Ectodermal cell (in vitro differentiated cells): ENCODE measurements at regions not wholly inside any gene's neighbourhood (a gene's known extent, or its start where the extent isn't known, plus 50 kb on each side); places are given as distances from the start of the nearest gene placed in this dataset.

Experiments
- H3K27ac ChIP-seq: 2 replicates; pipeline ENCODE4 v1.7.0; 2013; ENCODE audit warnings: mild to moderate bottlenecking, low read depth, low read length; ENCODE audit not compliant: insufficient read depth, poor library complexity, severe bottlenecking
- H3K27me3 ChIP-seq: 2 replicates; pipeline ENCODE4 v1.7.0; 2013; ENCODE audit warnings: mild to moderate bottlenecking, low read length; ENCODE audit not compliant: insufficient read depth, control insufficient read depth, poor library complexity, severe bottlenecking
- H3K36me3 ChIP-seq: one replicate; pipeline ENCODE4 v1.7.0; 2013; ENCODE audit warnings: low read length; ENCODE audit not compliant: control insufficient read depth, insufficient read depth
- H3K4me1 ChIP-seq: one replicate; pipeline ENCODE4 v1.7.0; 2013; ENCODE audit warnings: low read length; ENCODE audit not compliant: control insufficient read depth, insufficient read depth
- H3K4me3 ChIP-seq: 2 replicates; pipeline ENCODE4 v1.7.0; 2013; ENCODE audit warnings: low read depth, low read length, control low read depth; ENCODE audit not compliant: insufficient read depth
- H3K9me3 ChIP-seq: 2 replicates; pipeline ENCODE4 v1.7.0; 2013; ENCODE audit warnings: mild to moderate bottlenecking, low read length, moderate library complexity; ENCODE audit not compliant: control insufficient read depth
- WGBS, 2 experiments: methylation state at CpG; one replicate each; pipeline ENCODE4 v1.1.7; 2013; ENCODE audit warnings: missing lambda C conversion rate in 2 of 2; 5-methylcytosine and 5-hydroxymethylcytosine counted together

- no peak overlapping the region for H3K4me3 ChIP-seq
- no peak overlapping the region for H3K27ac ChIP-seq
- H3K9me3 ChIP-seq, result no peaks in the 10 kb centered on the region
- H3K4me1 ChIP-seq, result peaks cover 9% of the 10 kb centered on the region
- no peaks in the 10 kb centered on the region for H3K36me3 ChIP-seq
- peaks cover 5% of the 10 kb centered on the region for H3K27me3 ChIP-seq
- WGBS, 2 experiments, result 93 to 95% methylated on average over 4 of the region's 4 CpGs
These were observed 126.4 kb upstream of the DLX2 start for GRCh38 chr2:172229125-172229524.

- no peaks in the 10 kb centered on the region for H3K9me3 ChIP-seq
- H3K27me3 ChIP-seq, result peaks cover 18% of the 10 kb centered on the region
- WGBS, 2 experiments, result 65 to 71% methylated on average over 5 of the region's 5 CpGs
- H3K27ac ChIP-seq, result no peak overlapping the region
- H3K4me1 ChIP-seq, result peaks cover 13% of the 10 kb centered on the region
- H3K36me3 ChIP-seq, result no peaks in the 10 kb centered on the region
- no peak overlapping the region for H3K4me3 ChIP-seq
These were observed 127.7 kb upstream of the DLX2 start for GRCh38 chr2:172230332-172230888.

DNA sequence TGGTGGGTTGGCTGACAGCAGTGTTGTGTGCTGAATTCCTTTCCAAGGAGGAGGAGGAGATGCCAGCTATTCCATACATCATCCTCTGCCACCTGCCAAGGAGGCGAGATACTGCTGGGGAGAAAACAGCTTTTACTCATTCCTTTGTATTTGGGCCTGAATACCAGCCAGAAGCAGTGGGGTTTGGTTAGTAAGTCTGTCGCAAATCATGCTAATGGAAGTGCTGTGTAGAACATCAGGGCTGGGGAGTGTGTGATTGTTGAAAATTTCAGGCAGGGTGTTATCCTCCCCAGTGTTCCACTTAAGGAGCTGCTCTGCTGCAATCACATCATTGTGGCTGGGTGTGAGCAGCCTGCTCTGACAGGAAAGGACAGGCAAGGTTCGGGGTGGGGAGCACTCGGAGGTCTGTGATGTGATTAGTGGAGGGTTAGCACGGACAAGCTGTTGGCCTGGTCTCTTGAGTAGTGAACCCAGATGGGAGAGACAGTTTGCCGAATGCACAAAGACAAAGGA lies 128.2 kb upstream of the DLX2 start:
- H3K27ac ChIP-seq, result no peak overlapping the region
- no peaks in the 10 kb centered on the region for H3K9me3 ChIP-seq
- H3K4me1 ChIP-seq, result peaks cover 17% of the 10 kb centered on the region
- H3K27me3 ChIP-seq, result peaks cover 23% of the 10 kb centered on the region
- 86 to 90% methylated on average over 6 of the region's 6 CpGs for WGBS, 2 experiments
- H3K4me3 ChIP-seq, result no peak overlapping the region
- H3K36me3 ChIP-seq, result no peaks in the 10 kb centered on the region

DNA sequence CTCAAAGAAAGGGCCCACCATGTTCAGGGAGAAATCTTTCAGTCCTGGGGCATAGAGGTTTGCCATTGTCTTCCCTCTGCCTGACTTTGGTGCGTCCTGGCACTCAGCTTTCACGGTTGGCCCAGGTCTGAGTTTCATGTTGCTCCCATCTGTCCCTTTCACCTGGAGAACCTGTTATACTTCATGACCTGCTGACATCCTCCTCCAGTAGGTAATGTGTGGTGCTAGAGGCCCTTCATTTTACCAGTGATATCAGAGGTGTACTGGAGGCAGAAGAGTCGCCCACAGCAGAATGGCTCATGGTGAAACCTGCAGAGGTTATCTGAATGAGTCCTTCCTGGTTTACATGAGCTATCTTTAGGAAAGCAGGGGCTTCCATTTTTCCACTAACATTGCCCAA lies 128.8 kb upstream of the DLX2 start:
- WGBS, 2 experiments, result 96 to 97% methylated on average over 3 of the region's 3 CpGs

GRCh38 chr2:172232708-172233396 lies 130.2 kb upstream of the DLX2 start:
- 91 to 92% methylated on average over 9 of the region's 9 CpGs for WGBS, 2 experiments
- peaks cover 30% of the 10 kb centered on the region for H3K27me3 ChIP-seq
- H3K27ac ChIP-seq, result no peak overlapping the region
- H3K9me3 ChIP-seq, result no peaks in the 10 kb centered on the region
- H3K36me3 ChIP-seq, result no peaks in the 10 kb centered on the region
- no peak overlapping the region for H3K4me3 ChIP-seq
- H3K4me1 ChIP-seq, result peaks cover 17% of the 10 kb centered on the region

More for the DNA sequence above, 128.8 kb upstream of the DLX2 start:
- Histone ChIP-seq H3K36me3 (no peaks in the 10 kb centered on the region), H3K27ac (no peak overlapping the region), H3K4me3 (no peak overlapping the region), H3K9me3 (no peaks in the 10 kb centered on the region), H3K4me1 (peaks cover 17% of the 10 kb centered on the region), H3K27me3 (peaks cover 29% of the 10 kb centered on the region)

- no peaks in the 10 kb centered on the region for H3K9me3 ChIP-seq
- H3K27ac ChIP-seq, result no peak overlapping the region
- H3K4me1 ChIP-seq, result peaks cover 17% of the 10 kb centered on the region
- H3K4me3 ChIP-seq, result peak overlapping the region; percentile 37
- 37 to 39% methylated on average over 9 of the region's 9 CpGs for WGBS, 2 experiments
- H3K27me3 ChIP-seq, result peaks cover 30% of the 10 kb centered on the region
- no peaks in the 10 kb centered on the region for H3K36me3 ChIP-seq
These were observed 131.5 kb upstream of the DLX2 start for GRCh38 chr2:172233987-172234715.

DNA sequence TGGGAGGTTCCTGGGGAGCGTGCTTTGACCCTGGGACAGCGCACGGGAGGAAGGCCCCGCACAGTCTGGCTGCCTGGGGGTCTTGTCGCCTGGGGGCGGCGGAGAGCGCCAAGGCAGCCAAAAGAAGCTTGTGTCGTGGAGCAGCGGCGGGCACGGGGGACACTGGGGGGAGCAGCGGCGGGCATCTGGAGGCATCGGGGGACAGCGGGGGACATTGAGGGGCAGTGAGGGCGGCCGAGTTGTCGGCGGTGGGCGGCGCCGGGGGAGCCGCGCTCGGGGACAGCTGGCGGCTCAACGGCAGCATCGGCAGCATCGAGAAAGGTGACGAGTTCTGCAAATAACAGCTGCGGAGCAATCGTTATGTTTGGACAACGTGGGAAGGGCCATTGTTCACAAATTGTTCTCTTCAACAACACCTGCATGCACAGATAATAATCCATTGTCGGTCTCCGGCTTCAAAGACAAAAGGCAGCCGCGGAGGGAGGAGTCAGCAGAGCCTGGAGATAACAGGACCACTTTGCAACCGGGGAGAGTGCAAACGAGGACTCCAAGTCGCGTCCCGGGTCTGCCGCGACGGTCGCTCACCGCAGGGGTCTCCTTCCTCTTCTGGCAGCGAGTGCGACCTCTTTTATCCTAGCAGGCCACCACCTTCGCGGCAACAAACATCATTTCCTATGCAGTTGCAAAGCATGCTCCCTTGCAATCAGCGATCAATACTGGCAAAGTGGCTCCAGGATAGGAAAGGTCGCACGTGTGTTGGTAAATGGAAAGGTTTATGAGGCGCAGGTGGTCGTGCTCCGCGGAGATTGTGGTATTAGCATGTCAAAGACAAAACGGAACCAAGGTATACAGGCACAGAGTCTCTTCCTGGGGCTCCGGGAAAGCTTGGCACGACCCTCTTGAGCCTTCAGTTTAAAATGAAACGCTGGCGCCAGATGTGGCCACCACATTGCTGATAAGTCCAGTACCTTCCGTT lies 132.3 kb upstream of the DLX2 start:
- H3K9me3 ChIP-seq, result no peaks in the 10 kb centered on the region
- H3K27me3 ChIP-seq, result peaks cover 30% of the 10 kb centered on the region
- H3K4me3 ChIP-seq, result peak overlapping the region; percentile 37
- WGBS, 2 experiments, result 1% methylated on average over 65 of the region's 65 CpGs
- H3K27ac ChIP-seq, result no peak overlapping the region
- peaks cover 17% of the 10 kb centered on the region for H3K4me1 ChIP-seq
- no peaks in the 10 kb centered on the region for H3K36me3 ChIP-seq

GRCh38 chr2:172239944-172240590 lies 137.4 kb upstream of the DLX2 start:
- H3K4me3 ChIP-seq, result no peak overlapping the region
- H3K36me3 ChIP-seq, result no peaks in the 10 kb centered on the region
- 94 to 95% methylated on average over 8 of the region's 8 CpGs for WGBS, 2 experiments
- H3K27ac ChIP-seq, result no peak overlapping the region
- H3K4me1 ChIP-seq, result peaks cover 7% of the 10 kb centered on the region
- no peaks in the 10 kb centered on the region for H3K9me3 ChIP-seq
- peaks cover 16% of the 10 kb centered on the region for H3K27me3 ChIP-seq

GRCh38 chr2:172241222-172241621 lies 138.5 kb upstream of the DLX2 start:
- Histone ChIP-seq H3K36me3 (no peaks in the 10 kb centered on the region), H3K27me3 (peaks cover 4% of the 10 kb centered on the region), H3K4me1 (no peaks in the 10 kb centered on the region), H3K27ac (no peak overlapping the region), H3K4me3 (no peak overlapping the region), H3K9me3 (no peaks in the 10 kb centered on the region)
- WGBS, 2 experiments, result 34 to 39% methylated on average over 3 of the region's 3 CpGs
